Progenitor cell of endocrine pancreas (in vitro differentiated cells): ENCODE measurements at regions not wholly inside any gene's neighbourhood (a gene's known extent, or its start where the extent isn't known, plus 50 kb on each side); places are given as distances from the start of the nearest gene placed in this dataset.

ENCODE experiments used
- DNase-seq: peaks from one replicate; pipeline ENCODE4 v3.0.0; 2021; ENCODE audit warnings: low spot score; ENCODE audit not compliant: unreplicated experiment
- H3K27ac Mint-ChIP-seq: 2 replicates; pipeline ENCODE4 v1.8.0; 2021; ENCODE audit warnings: mild to moderate bottlenecking, moderate library complexity, mixed read lengths
- H3K27me3 Mint-ChIP-seq: 2 replicates; pipeline ENCODE4 v1.8.0; 2021; ENCODE audit warnings: mixed read lengths
- H3K36me3 Mint-ChIP-seq: 2 replicates; pipeline ENCODE4 v1.8.0; 2022; ENCODE audit warnings: mixed read lengths; ENCODE audit not compliant: insufficient read depth
- H3K4me1 Mint-ChIP-seq: 2 replicates; pipeline ENCODE4 v1.8.0; 2021; ENCODE audit warnings: low read depth, mixed read lengths
- H3K4me3 Mint-ChIP-seq: 2 replicates; pipeline ENCODE4 v1.8.0; 2021; ENCODE audit warnings: low read depth, mild to moderate bottlenecking, moderate library complexity, mixed read lengths
- H3K9me3 Mint-ChIP-seq: 2 replicates; pipeline ENCODE4 v1.8.0; 2021; ENCODE audit warnings: low read depth, mixed read lengths
- TF ChIP-seq, protein P1 (sequence below): fragments of 200-600 bp; sonication (generic); IDR thresholded peaks from one replicate; pipeline ENCODE4 v1.5.0; 2021; ENCODE audit warnings: antibody characterized with exemption, mild to moderate bottlenecking; ENCODE audit not compliant: unreplicated experiment

- peaks cover 34% of the 10 kb centered on the region for H3K27me3 Mint-ChIP-seq
- DNase-seq, result no peak
- H3K36me3 Mint-ChIP-seq, result no peaks in the 10 kb centered on the region
- H3K9me3 Mint-ChIP-seq, result no peaks in the 10 kb centered on the region
- no peak overlapping the region for H3K27ac Mint-ChIP-seq
- no peak overlapping the region for H3K4me3 Mint-ChIP-seq
- H3K4me1 Mint-ChIP-seq, result peaks cover 18% of the 10 kb centered on the region
- TF ChIP-seq, protein P1, sequence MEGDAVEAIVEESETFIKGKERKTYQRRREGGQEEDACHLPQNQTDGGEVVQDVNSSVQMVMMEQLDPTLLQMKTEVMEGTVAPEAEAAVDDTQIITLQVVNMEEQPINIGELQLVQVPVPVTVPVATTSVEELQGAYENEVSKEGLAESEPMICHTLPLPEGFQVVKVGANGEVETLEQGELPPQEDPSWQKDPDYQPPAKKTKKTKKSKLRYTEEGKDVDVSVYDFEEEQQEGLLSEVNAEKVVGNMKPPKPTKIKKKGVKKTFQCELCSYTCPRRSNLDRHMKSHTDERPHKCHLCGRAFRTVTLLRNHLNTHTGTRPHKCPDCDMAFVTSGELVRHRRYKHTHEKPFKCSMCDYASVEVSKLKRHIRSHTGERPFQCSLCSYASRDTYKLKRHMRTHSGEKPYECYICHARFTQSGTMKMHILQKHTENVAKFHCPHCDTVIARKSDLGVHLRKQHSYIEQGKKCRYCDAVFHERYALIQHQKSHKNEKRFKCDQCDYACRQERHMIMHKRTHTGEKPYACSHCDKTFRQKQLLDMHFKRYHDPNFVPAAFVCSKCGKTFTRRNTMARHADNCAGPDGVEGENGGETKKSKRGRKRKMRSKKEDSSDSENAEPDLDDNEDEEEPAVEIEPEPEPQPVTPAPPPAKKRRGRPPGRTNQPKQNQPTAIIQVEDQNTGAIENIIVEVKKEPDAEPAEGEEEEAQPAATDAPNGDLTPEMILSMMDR, result no peak
Measured at GRCh38 chr3:184659797-184660301, 52.0 kb downstream of the MAGEF1 start.

GRCh38 chr3:184658223-184658928, 53.5 kb downstream of the MAGEF1 start:
- DNase-seq, result no peak
- Mint-ChIP-seq H3K36me3 (no peaks in the 10 kb centered on the region), H3K4me3 (no peak overlapping the region), H3K4me1 (peaks cover 18% of the 10 kb centered on the region), H3K9me3 (no peaks in the 10 kb centered on the region), H3K27ac (peak overlapping the region; percentile 92), H3K27me3 (peaks cover 30% of the 10 kb centered on the region)
- TF ChIP-seq, protein P1, result no peak

GRCh38 chr3:184656829-184657681, 54.8 kb downstream of the MAGEF1 start:
- H3K4me3 Mint-ChIP-seq, result no peak overlapping the region
- H3K27ac Mint-ChIP-seq, result peak overlapping the region; percentile 60
- peaks cover 18% of the 10 kb centered on the region for H3K4me1 Mint-ChIP-seq
- no peak for DNase-seq
- peaks cover 30% of the 10 kb centered on the region for H3K27me3 Mint-ChIP-seq
- H3K36me3 Mint-ChIP-seq, result no peaks in the 10 kb centered on the region
- TF ChIP-seq, protein P1, result no peak
- H3K9me3 Mint-ChIP-seq, result no peaks in the 10 kb centered on the region

- DNase-seq, result no peak
- Mint-ChIP-seq H3K9me3 (no peaks in the 10 kb centered on the region), H3K4me1 (peaks cover 18% of the 10 kb centered on the region), H3K36me3 (no peaks in the 10 kb centered on the region), H3K4me3 (no peak overlapping the region), H3K27me3 (peaks cover 30% of the 10 kb centered on the region), H3K27ac (no peak overlapping the region)
- TF ChIP-seq, protein P1, result no peak
Measured at GRCh38 chr3:184656458-184656828, 55.4 kb downstream of the MAGEF1 start.

GRCh38 chr3:184655597-184655996, 56.3 kb downstream of the MAGEF1 start:
- TF ChIP-seq, protein P1, result no peak
- no peak for DNase-seq
- Mint-ChIP-seq H3K9me3 (no peaks in the 10 kb centered on the region), H3K4me3 (no peak overlapping the region), H3K27me3 (peaks cover 34% of the 10 kb centered on the region), H3K36me3 (no peaks in the 10 kb centered on the region), H3K4me1 (peaks cover 18% of the 10 kb centered on the region), H3K27ac (no peak overlapping the region)
